Epithelial cell of proximal tubule (primary cell): ENCODE measurements at regions not wholly inside any gene's neighbourhood (a gene's known extent, or its start where the extent isn't known, plus 50 kb on each side); places are given as distances from the start of the nearest gene placed in this dataset.

Experiments used
- DNase-seq: peaks from one replicate; pipeline ENCODE4 v3.0.0-alpha.2; 2011; ENCODE audit warnings: low read depth
- H3K4me3 ChIP-seq: 2 replicates; pipeline ENCODE4 v1.5.1; 2011; ENCODE audit warnings: low read depth, mild to moderate bottlenecking, low read length
- CTCF ChIP-seq: conservative IDR thresholded peaks from 2 replicates; pipeline ENCODE4 v1.5.1; 2012; ENCODE audit warnings: low read depth, mild to moderate bottlenecking, low read length

- no peak for TF ChIP-seq CTCF
- H3K4me3 ChIP-seq = no peak overlapping the region
These were observed 1830.1 kb upstream of the NUDT12 start for GRCh38 chr5:105392710-105393149.

GRCh38 chr5:105392122-105392709, 1829.6 kb upstream of the NUDT12 start:
- TF ChIP-seq CTCF = no peak
- no peak for DNase-seq
- H3K4me3 ChIP-seq = no peak overlapping the region

More at GRCh38 chr5:105392710-105393149, 1830.1 kb upstream of the NUDT12 start:
- no peak for DNase-seq

GRCh38 chr5:105380126-105380525, 1817.5 kb upstream of the NUDT12 start:
- H3K4me3 ChIP-seq = no peak overlapping the region
- DNase-seq = no peak
- no peak for TF ChIP-seq CTCF

- no peak for DNase-seq
- no peak overlapping the region for H3K4me3 ChIP-seq
- no peak for TF ChIP-seq CTCF
These were observed 1808.6 kb upstream of the NUDT12 start for GRCh38 chr5:105371169-105371568.

GRCh38 chr5:105350486-105351140, 1788.0 kb upstream of the NUDT12 start:
- no peak for DNase-seq
- TF ChIP-seq CTCF = no peak
- H3K4me3 ChIP-seq = no peak overlapping the region

GRCh38 chr5:105331558-105331957, 1769.0 kb upstream of the NUDT12 start:
- no peak for TF ChIP-seq CTCF
- H3K4me3 ChIP-seq = no peak overlapping the region
- DNase-seq = no peak

GRCh38 chr5:105330185-105330584, 1767.6 kb upstream of the NUDT12 start:
- no peak for DNase-seq
- TF ChIP-seq CTCF = no peak
- H3K4me3 ChIP-seq = no peak overlapping the region
